ENCODE measurements at regions not wholly inside any gene's neighbourhood (a gene's known extent, or its start where the extent isn't known, plus 50 kb on each side); places are given as distances from the start of the nearest gene placed in this dataset.

DNA sequence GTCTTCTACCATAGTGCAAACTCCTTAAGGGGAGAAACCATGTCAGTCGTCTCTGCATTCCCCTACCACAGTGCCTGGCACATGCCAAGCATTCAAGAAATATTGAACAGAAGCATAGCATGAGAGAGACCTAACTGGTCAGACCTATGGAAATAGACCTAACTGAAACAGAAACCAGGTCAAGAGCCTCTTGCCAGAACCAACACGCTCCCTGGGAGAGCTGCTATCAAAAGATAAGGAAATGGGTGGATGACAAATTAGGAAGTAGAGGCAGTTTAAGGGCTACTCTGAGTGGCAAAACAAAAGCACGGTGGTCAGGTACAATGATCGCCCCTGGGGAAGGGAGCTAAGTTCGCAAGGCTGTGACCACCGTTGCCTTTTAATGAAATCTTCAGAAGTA lies 66.0 kb upstream of the SMIM15 start:
- TF ChIP-seq, protein P1, sequence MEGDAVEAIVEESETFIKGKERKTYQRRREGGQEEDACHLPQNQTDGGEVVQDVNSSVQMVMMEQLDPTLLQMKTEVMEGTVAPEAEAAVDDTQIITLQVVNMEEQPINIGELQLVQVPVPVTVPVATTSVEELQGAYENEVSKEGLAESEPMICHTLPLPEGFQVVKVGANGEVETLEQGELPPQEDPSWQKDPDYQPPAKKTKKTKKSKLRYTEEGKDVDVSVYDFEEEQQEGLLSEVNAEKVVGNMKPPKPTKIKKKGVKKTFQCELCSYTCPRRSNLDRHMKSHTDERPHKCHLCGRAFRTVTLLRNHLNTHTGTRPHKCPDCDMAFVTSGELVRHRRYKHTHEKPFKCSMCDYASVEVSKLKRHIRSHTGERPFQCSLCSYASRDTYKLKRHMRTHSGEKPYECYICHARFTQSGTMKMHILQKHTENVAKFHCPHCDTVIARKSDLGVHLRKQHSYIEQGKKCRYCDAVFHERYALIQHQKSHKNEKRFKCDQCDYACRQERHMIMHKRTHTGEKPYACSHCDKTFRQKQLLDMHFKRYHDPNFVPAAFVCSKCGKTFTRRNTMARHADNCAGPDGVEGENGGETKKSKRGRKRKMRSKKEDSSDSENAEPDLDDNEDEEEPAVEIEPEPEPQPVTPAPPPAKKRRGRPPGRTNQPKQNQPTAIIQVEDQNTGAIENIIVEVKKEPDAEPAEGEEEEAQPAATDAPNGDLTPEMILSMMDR (IDR thresholded peaks at IDR 0.05): no peak
- TF ChIP-seq POLR2A (IDR thresholded peaks at IDR 0.05): no peak
